Thyroid gland (tissue), 4 donors: ENCODE measurements at regions not wholly inside any gene's neighbourhood (a gene's known extent, or its start where the extent isn't known, plus 50 kb on each side); places are given as distances from the start of the nearest gene placed in this dataset.

Source experiments
- CTCF ChIP-seq, 6 experiments: fragments of 200-600 bp in 3 of 6; fragments of 450-650 bp in 3 of 6; sonication (generic) in 3 of 6; IDR thresholded peaks; one replicate each; pipeline ENCODE4 v1.5.1; 2016 to 2019; ENCODE audit warnings: antibody characterized with exemption in 6 of 6, mild to moderate bottlenecking in 2 of 6, inconsistent platforms in 1 of 6, moderate library complexity in 1 of 6
- POLR2A ChIP-seq, 2 donors: fragments of 450-650 bp; IDR thresholded peaks; one replicate each; pipeline ENCODE4 v1.6.1; 2017; ENCODE audit warnings: antibody characterized with exemption in 2 of 2, mild to moderate bottlenecking in 2 of 2, moderate library complexity in 1 of 2

GRCh38 chr1:82446955-82447354, 646.2 kb downstream of the ADGRL2 start:
- TF ChIP-seq CTCF (IDR thresholded peaks at IDR 0.05) (no peak), POLR2A (IDR thresholded peaks at IDR 0.05) (no peak)
